OCI-LY3 (cell line): ENCODE measurements at regions not wholly inside any gene's neighbourhood (a gene's known extent, or its start where the extent isn't known, plus 50 kb on each side); places are given as distances from the start of the nearest gene placed in this dataset.

Experiments used
- H2AFZ ChIP-seq: fragments of 200-600, 300-600 bp; shearing (Covaris generic); 2 replicates; pipeline ENCODE4 v1.6.0; 2014; ENCODE audit warnings: antibody characterized with exemption, low read depth, low read length
- H3K27ac ChIP-seq: fragments of 200-600, 300-600 bp; sonication (generic); 2 replicates; pipeline ENCODE4 v1.5.1; 2014; ENCODE audit warnings: mild to moderate bottlenecking, low read length, moderate library complexity, mixed read lengths
- H3K27me3 ChIP-seq: fragments of 200-600, 300-600 bp; sonication (generic); 2 replicates; pipeline ENCODE4 v1.6.1; 2014; ENCODE audit warnings: low read depth, low read length, mixed read lengths
- H3K36me3 ChIP-seq: fragments of 200-600, 300-600 bp; sonication (generic); replicated peaks from 2 replicates; pipeline ENCODE3; 2014; ENCODE audit warnings: low read depth, low read length, mixed read lengths
- H3K4me1 ChIP-seq: fragments of 300-600, 200-600 bp; sonication (generic); 2 replicates; pipeline ENCODE4 v1.6.1; 2014; ENCODE audit warnings: low read length, mixed read lengths
- H3K4me2 ChIP-seq: fragments of 200-600, 300-600 bp; sonication (generic); 2 replicates; pipeline ENCODE4 v1.6.1; 2014; ENCODE audit warnings: low read length, mixed read lengths
- H3K4me3 ChIP-seq: fragments of 300-600, 200-600 bp; sonication (generic); 2 replicates; pipeline ENCODE4 v1.5.1; 2014; ENCODE audit warnings: antibody characterized with exemption, mild to moderate bottlenecking, low read length, moderate library complexity
- H3K79me2 ChIP-seq: fragments of 300-600, 200-600 bp; shearing (Covaris generic); 2 replicates; pipeline ENCODE4 v1.6.1; 2014; ENCODE audit warnings: mild to moderate bottlenecking, low read length, mixed read lengths
- H3K9ac ChIP-seq: fragments of 300-600, 200-600 bp; shearing (Covaris generic); 2 replicates; pipeline ENCODE4 v1.6.0; 2014; ENCODE audit warnings: mild to moderate bottlenecking, low read length, moderate library complexity
- H3K9me3 ChIP-seq: fragments of 200-600, 300-600 bp; shearing (Covaris generic); 2 replicates; pipeline ENCODE4 v1.6.1; 2014; ENCODE audit warnings: low read length, mixed read lengths; ENCODE audit not compliant: insufficient read depth
- H4K20me1 ChIP-seq: fragments of 200-600, 300-600 bp; sonication (generic); 2 replicates; pipeline ENCODE4 v1.6.1; 2016; ENCODE audit warnings: low read length, mixed read lengths; ENCODE audit not compliant: insufficient read depth
- CTCF ChIP-seq: fragments of 200-600, 300-600 bp; sonication (generic); IDR thresholded peaks from 2 replicates; pipeline ENCODE4 v1.5.1; 2014; ENCODE audit warnings: antibody characterized with exemption, low read length, low read depth
- EZH2phosphoT487 ChIP-seq: fragments of 200-600 bp; shearing (Covaris generic); IDR thresholded peaks from 2 replicates; pipeline ENCODE4 v1.6.1; 2018; ENCODE audit warnings: antibody characterized with exemption, mixed run types, low read depth

- TF ChIP-seq CTCF, result no peak
- TF ChIP-seq EZH2phosphoT487, result no peak
- no peaks in the 10 kb centered on the region for H3K27me3 ChIP-seq
- H3K27ac ChIP-seq, result no peak overlapping the region
- no peak overlapping the region for H3K4me3 ChIP-seq
- H4K20me1 ChIP-seq, result no peaks in the 10 kb centered on the region
- H3K4me2 ChIP-seq, result no peak overlapping the region
- no peaks in the 10 kb centered on the region for H3K36me3 ChIP-seq
- no peaks in the 10 kb centered on the region for H3K4me1 ChIP-seq
- no peak overlapping the region for H2AFZ ChIP-seq
- H3K9me3 ChIP-seq, result no peaks in the 10 kb centered on the region
- no peak overlapping the region for H3K9ac ChIP-seq
- H3K79me2 ChIP-seq, result no peaks in the 10 kb centered on the region
These were observed 410.2 kb downstream of the MMUT start for GRCh38 chr6:49052901-49053300.

- Histone ChIP-seq H2AFZ (no peak overlapping the region), H3K9ac (no peak overlapping the region), H3K9me3 (no peaks in the 10 kb centered on the region), H3K4me2 (no peak overlapping the region), H3K27ac (no peak overlapping the region), H3K4me3 (no peak overlapping the region), H3K27me3 (no peaks in the 10 kb centered on the region), H3K79me2 (no peaks in the 10 kb centered on the region), H4K20me1 (no peaks in the 10 kb centered on the region), H3K4me1 (no peaks in the 10 kb centered on the region), H3K36me3 (no peaks in the 10 kb centered on the region)
- TF ChIP-seq CTCF (no peak), EZH2phosphoT487 (no peak)
These were observed 411.8 kb downstream of the MMUT start for GRCh38 chr6:49051281-49051680.

- Histone ChIP-seq H3K27me3 (no peaks in the 10 kb centered on the region), H4K20me1 (no peaks in the 10 kb centered on the region), H3K9me3 (no peaks in the 10 kb centered on the region), H3K4me3 (no peak overlapping the region), H3K27ac (no peak overlapping the region), H3K79me2 (no peaks in the 10 kb centered on the region), H3K4me1 (no peaks in the 10 kb centered on the region), H2AFZ (no peak overlapping the region), H3K9ac (no peak overlapping the region), H3K4me2 (no peak overlapping the region), H3K36me3 (no peaks in the 10 kb centered on the region)
- TF ChIP-seq EZH2phosphoT487, result no peak
- TF ChIP-seq CTCF, result no peak
These were observed 412.5 kb downstream of the MMUT start for GRCh38 chr6:49050584-49050983.

DNA sequence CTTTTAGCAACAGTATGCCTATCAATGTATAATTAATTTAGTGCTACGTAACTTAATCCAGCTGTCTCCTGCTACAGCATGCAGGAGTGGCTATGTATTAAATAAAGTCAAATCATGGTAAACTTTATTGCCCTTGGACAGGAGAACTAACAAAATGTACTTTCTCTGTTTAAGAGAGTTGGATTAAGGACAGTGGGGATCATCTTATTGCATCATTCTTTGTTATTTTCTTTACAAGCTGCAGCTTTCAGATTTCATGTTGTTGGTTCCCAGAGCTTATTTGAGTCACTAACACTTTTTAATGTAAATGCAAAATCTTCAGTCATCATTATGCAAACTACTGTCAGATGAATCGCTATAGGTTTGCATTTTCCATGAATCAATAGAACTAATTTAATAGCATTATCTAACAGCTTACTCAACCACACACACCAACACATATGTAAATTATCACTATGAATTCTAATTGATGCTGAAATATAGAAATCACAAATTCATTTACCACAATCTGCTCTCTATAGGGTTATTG lies 424.7 kb downstream of the MMUT start:
- Histone ChIP-seq H3K27ac (no peak overlapping the region), H3K4me2 (no peak overlapping the region), H2AFZ (no peak overlapping the region), H3K79me2 (no peaks in the 10 kb centered on the region), H4K20me1 (no peaks in the 10 kb centered on the region), H3K9ac (no peak overlapping the region), H3K9me3 (no peaks in the 10 kb centered on the region), H3K36me3 (no peaks in the 10 kb centered on the region), H3K4me1 (no peaks in the 10 kb centered on the region), H3K27me3 (no peaks in the 10 kb centered on the region), H3K4me3 (no peak overlapping the region)
- no peak for TF ChIP-seq EZH2phosphoT487
- no peak for TF ChIP-seq CTCF
